Endothelial cell of umbilical vein (primary cell): ENCODE measurements at regions not wholly inside any gene's neighbourhood (a gene's known extent, or its start where the extent isn't known, plus 50 kb on each side); places are given as distances from the start of the nearest gene placed in this dataset.

Source experiments
- BruUV-seq: library from RNA; stranded (reverse); fragments of 400-500 nt; replicated peaks from 2 replicates; lab custom pipeline; 2021; lab: Mats Ljungman, UMichigan
- CTCF ChIA-PET: fragments of 300-600, 350-600 bp; sonication (Branson Sonifier 250); formaldehyde crosslinking; loops from one replicate; lab custom pipeline; 2021; ENCODE audit warnings: antibody characterized with exemption, inconsistent platforms; lab: Charles Lee
- POLR2A ChIA-PET: fragments of 300-600, 350-600 bp; sonication (Branson Sonifier 250); formaldehyde crosslinking; loops from one replicate; lab custom pipeline; 2021; ENCODE audit warnings: antibody characterized with exemption, inconsistent platforms; lab: Charles Lee
- DNase-seq: peaks from one replicate; pipeline ENCODE4 v3.0.0-alpha.2; 2011; ENCODE audit warnings: low read depth, low spot score
- FAIRE-seq: peaks from 2 replicates; lab custom pipeline; 2011; peaks lifted over from hg19 to GRCh38; lab: Jason Lieb, UNC
- H2AFZ ChIP-seq: 2 replicates; pipeline ENCODE4 v1.6.0; 2012; ENCODE audit warnings: low read depth, low read length, control low read depth, inconsistent platforms
- H3K27ac ChIP-seq: 2 replicates; pipeline ENCODE4 v1.5.1; 2011; ENCODE audit warnings: low read depth, mild to moderate bottlenecking, control low read depth, low read length, moderate library complexity; ENCODE audit not compliant: insufficient read depth
- H3K27me3 ChIP-seq, 2 experiments: 2 replicates each; pipeline versions ENCODE4 v1.6.0 to v1.6.1; 2011; ENCODE audit warnings: low read length in 2 of 2, mixed read lengths in 1 of 2; ENCODE audit not compliant: control insufficient read depth in 2 of 2, insufficient read depth in 2 of 2
- H3K36me3 ChIP-seq, 2 experiments: 2 replicates in 1 of 2; 3 replicates in 1 of 2; pipeline ENCODE4 v1.5.1; 2011; ENCODE audit warnings: low read length in 2 of 2, mild to moderate bottlenecking in 1 of 2, moderate library complexity in 1 of 2; ENCODE audit not compliant: control insufficient read depth in 2 of 2, insufficient read depth in 2 of 2; ENCODE audit errors: extremely low read depth in 1 of 2
- H3K4me1 ChIP-seq: 3 replicates; pipeline ENCODE4 v1.5.1; 2011; ENCODE audit warnings: mild to moderate bottlenecking, low read length; ENCODE audit not compliant: control insufficient read depth, insufficient read depth; ENCODE audit errors: extremely low read depth
- H3K4me2 ChIP-seq: 2 replicates; pipeline ENCODE4 v1.6.1; 2011; ENCODE audit warnings: low read length, control low read depth, mixed read lengths; ENCODE audit not compliant: insufficient read depth
- H3K4me3 ChIP-seq, 3 experiments: fragments of 200-600 bp in 1 of 3; sonication (generic), shearing (Covaris generic) in 1 of 3; replicated peaks in 1 of 3; 2 replicates each; pipeline ENCODE4 v1.5.1; 2011 to 2016; ENCODE audit warnings: control low read depth in 3 of 3, low read length in 3 of 3, mild to moderate bottlenecking in 2 of 3, inconsistent platforms in 1 of 3, low read depth in 1 of 3, moderate library complexity in 1 of 3; ENCODE audit not compliant: insufficient read depth in 1 of 3
- H3K79me2 ChIP-seq: 2 replicates; pipeline ENCODE4 v1.6.0; 2012; ENCODE audit warnings: low read length, inconsistent platforms; ENCODE audit not compliant: control insufficient read depth, insufficient read depth
- H3K9ac ChIP-seq: replicated peaks from 2 replicates; pipeline ENCODE3; 2011; ENCODE audit warnings: low read length, control low read depth; ENCODE audit not compliant: insufficient read depth; ENCODE audit errors: extremely low read depth
- H3K9me1 ChIP-seq: replicated peaks from 3 replicates; pipeline ENCODE4 v1.6.0; 2011; ENCODE audit warnings: mild to moderate bottlenecking, low read length; ENCODE audit not compliant: control insufficient read depth, insufficient read depth; ENCODE audit errors: extremely low read depth
- H3K9me3 ChIP-seq: replicated peaks from 2 replicates; pipeline ENCODE4 v1.5.1; 2012; ENCODE audit warnings: low read length, inconsistent platforms; ENCODE audit not compliant: control insufficient read depth, insufficient read depth
- H4K20me1 ChIP-seq: replicated peaks from 2 replicates; pipeline ENCODE3; 2011; ENCODE audit warnings: mild to moderate bottlenecking, low read length; ENCODE audit not compliant: control insufficient read depth, insufficient read depth; ENCODE audit errors: extremely low read depth
- CTCF ChIP-seq, 2 donors: IDR thresholded peaks; 1 replicate in 1 of 2; 2 replicates in 1 of 2; pipeline ENCODE4 v1.5.1; 2011; ENCODE audit warnings: low read length in 2 of 2, mild to moderate bottlenecking in 2 of 2, moderate library complexity in 2 of 2, control low read depth in 1 of 2, inconsistent platforms in 1 of 2, low read depth in 1 of 2; ENCODE audit not compliant: insufficient read depth in 1 of 2; ENCODE audit errors: extremely low read depth in 1 of 2
- EZH2 ChIP-seq: IDR thresholded peaks from 2 replicates; pipeline ENCODE4 v1.6.1; 2012; ENCODE audit warnings: borderline replicate concordance, low read depth, mild to moderate bottlenecking, moderate library complexity, low read length, inconsistent platforms; ENCODE audit not compliant: severe bottlenecking
- FOS ChIP-seq: IDR thresholded peaks from 2 replicates; pipeline ENCODE4 v1.6.1; 2011; ENCODE audit warnings: mild to moderate bottlenecking, low read length, moderate library complexity, borderline replicate concordance; ENCODE audit not compliant: insufficient read depth
- GATA2 ChIP-seq: IDR thresholded peaks from 2 replicates; pipeline ENCODE4 v1.7.0; 2011; ENCODE audit warnings: low read depth, mild to moderate bottlenecking, moderate library complexity, mixed read lengths, low read length; ENCODE audit not compliant: insufficient read length, insufficient read depth
- JUN ChIP-seq: IDR thresholded peaks from 2 replicates; pipeline ENCODE4 v1.6.1; 2011; ENCODE audit warnings: borderline replicate concordance, low read depth; ENCODE audit not compliant: insufficient read length, insufficient read depth
- MAX ChIP-seq: IDR thresholded peaks from 2 replicates; pipeline ENCODE4 v1.6.1; 2011; ENCODE audit not compliant: insufficient read depth, insufficient read length
- MYC ChIP-seq: IDR thresholded peaks from one replicate; pipeline ENCODE4 v1.6.1; 2011; ENCODE audit warnings: mild to moderate bottlenecking, low read depth, low read length
- POLR2A ChIP-seq: IDR thresholded peaks from 2 replicates; pipeline ENCODE4 v1.6.1; 2012; ENCODE audit warnings: low read depth, mild to moderate bottlenecking, control low read depth, low read length
- POLR2AphosphoS5 ChIP-seq: IDR thresholded peaks from 2 replicates; pipeline ENCODE4 v1.6.1; 2012; ENCODE audit warnings: low read depth, mild to moderate bottlenecking, control low read depth, low read length, moderate library complexity; ENCODE audit not compliant: insufficient read depth
- dilution Hi-C: fragments of 300-500 bp; cut with MboI; formaldehyde crosslinking; loops from one replicate; pipeline ENCODE4 v1.15.0; 2019; ENCODE audit warnings: low sequenced_read_pairs; ENCODE audit not compliant: extremely low pct_ligation_motif_present
- intact Hi-C: fragments of 100-400 bp; cut with micrococcal nuclease; formaldehyde crosslinking; loops from one replicate; pipeline ENCODE4 v1.10.0; 2022

GRCh38 chr1:189706594-189706993 lies 771.1 kb downstream of the BRINP3 start:
- no TSS peak for BruUV-seq
- no peaks in the 10 kb centered on the region for H3K9me1 ChIP-seq
- H3K4me3 ChIP-seq: no peak overlapping the region
- intact Hi-C loops: no loop called here
- H3K79me2 ChIP-seq: no peaks in the 10 kb centered on the region
- no peaks in the 10 kb centered on the region for H4K20me1 ChIP-seq
- no peak overlapping the region for H3K9ac ChIP-seq
- FAIRE-seq: no peak
- DNase-seq: no peak
- ChIA-PET CTCF (no interaction called here), POLR2A (no interaction called here)
- TF ChIP-seq MYC: no peak
- TF ChIP-seq CTCF (IDR thresholded peaks at IDR 0.05; ENCODE audit: extremely low read depth in 1 of 2, insufficient read depth in 1 of 2, low read depth in 1 of 2, low read length in 2 of 2): no peak
- no peak for TF ChIP-seq EZH2
- no peak for TF ChIP-seq GATA2
- TF ChIP-seq POLR2A: no peak
- TF ChIP-seq FOS: no peak
- no peak for TF ChIP-seq POLR2AphosphoS5
- TF ChIP-seq MAX: no peak
- no peak for TF ChIP-seq JUN
- H3K4me1 ChIP-seq: no peaks in the 10 kb centered on the region
- no peaks in the 10 kb centered on the region for H3K36me3 ChIP-seq
- no peak overlapping the region for H3K4me2 ChIP-seq
- H3K27me3 ChIP-seq: no peaks in the 10 kb centered on the region
- no peak overlapping the region for H3K27ac ChIP-seq
- no peaks in the 10 kb centered on the region for H3K9me3 ChIP-seq
- dilution Hi-C loops: no loop called here
- no peak overlapping the region for H2AFZ ChIP-seq
